ENCODE measurements at regions not wholly inside any gene's neighbourhood (a gene's known extent, or its start where the extent isn't known, plus 50 kb on each side); places are given as distances from the start of the nearest gene placed in this dataset.

DNA sequence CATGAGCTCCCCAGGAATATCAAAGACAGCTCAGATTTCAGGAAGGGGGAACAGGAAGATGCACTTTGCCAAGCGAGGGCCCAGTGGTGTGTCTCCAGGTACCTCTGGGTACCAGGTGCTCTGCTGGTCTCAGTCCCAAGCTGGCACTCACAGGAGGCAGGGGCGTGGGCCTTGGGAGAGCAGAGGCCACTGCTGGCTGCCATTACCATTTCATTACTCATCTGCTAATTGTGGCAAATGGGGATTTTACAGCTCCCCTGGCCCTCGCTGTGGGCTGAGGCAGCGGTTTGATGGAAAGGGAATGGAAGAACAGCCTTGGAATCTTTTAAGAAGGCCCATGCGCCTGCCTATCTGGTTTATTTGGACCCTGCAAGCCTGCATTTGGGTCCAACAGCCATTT lies 192.0 kb upstream of the NAV2 start:
- TF ChIP-seq, protein P1, sequence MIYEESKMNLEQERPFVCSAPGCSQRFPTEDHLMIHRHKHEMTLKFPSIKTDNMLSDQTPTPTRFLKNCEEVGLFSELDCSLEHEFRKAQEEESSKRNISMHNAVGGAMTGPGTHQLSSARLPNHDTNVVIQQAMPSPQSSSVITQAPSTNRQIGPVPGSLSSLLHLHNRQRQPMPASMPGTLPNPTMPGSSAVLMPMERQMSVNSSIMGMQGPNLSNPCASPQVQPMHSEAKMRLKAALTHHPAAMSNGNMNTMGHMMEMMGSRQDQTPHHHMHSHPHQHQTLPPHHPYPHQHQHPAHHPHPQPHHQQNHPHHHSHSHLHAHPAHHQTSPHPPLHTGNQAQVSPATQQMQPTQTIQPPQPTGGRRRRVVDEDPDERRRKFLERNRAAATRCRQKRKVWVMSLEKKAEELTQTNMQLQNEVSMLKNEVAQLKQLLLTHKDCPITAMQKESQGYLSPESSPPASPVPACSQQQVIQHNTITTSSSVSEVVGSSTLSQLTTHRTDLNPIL (CRISPR knock-in tag; IDR thresholded peaks at IDR 0.05; ENCODE audit: low read depth) = no peak
- TF ChIP-seq, protein P2, sequence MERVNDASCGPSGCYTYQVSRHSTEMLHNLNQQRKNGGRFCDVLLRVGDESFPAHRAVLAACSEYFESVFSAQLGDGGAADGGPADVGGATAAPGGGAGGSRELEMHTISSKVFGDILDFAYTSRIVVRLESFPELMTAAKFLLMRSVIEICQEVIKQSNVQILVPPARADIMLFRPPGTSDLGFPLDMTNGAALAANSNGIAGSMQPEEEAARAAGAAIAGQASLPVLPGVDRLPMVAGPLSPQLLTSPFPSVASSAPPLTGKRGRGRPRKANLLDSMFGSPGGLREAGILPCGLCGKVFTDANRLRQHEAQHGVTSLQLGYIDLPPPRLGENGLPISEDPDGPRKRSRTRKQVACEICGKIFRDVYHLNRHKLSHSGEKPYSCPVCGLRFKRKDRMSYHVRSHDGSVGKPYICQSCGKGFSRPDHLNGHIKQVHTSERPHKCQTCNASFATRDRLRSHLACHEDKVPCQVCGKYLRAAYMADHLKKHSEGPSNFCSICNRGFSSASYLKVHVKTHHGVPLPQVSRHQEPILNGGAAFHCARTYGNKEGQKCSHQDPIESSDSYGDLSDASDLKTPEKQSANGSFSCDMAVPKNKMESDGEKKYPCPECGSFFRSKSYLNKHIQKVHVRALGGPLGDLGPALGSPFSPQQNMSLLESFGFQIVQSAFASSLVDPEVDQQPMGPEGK (CRISPR knock-in tag; IDR thresholded peaks at IDR 0.05; ENCODE audit: borderline replicate concordance) = no peak
- TF ChIP-seq BACH2 (CRISPR knock-in tag; IDR thresholded peaks at IDR 0.05; ENCODE audit: borderline replicate concordance) = no peak
